ENCODE measurements at regions not wholly inside any gene's neighbourhood (a gene's known extent, or its start where the extent isn't known, plus 50 kb on each side); places are given as distances from the start of the nearest gene placed in this dataset.

DNA sequence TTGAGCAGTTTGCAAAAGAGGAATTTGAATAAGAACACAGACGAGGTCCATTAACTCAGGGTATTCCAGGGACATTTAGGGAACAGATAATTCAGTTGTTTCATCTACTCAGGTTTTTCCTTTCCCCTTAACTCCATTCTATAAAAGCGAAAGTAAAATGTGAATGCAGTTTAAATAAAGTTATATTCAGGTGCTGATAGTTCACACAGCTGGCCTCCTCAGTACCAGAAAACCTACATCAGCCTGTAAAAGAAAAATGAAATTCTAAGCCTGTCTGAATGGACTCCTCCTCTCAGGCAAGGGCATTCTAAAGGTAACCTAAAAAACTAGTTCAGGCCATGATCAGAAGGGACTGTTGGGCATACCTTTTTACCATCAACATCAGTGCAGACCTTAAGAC lies 873.8 kb downstream of the SUCLG1 start:
- TF ChIP-seq, protein P1, sequence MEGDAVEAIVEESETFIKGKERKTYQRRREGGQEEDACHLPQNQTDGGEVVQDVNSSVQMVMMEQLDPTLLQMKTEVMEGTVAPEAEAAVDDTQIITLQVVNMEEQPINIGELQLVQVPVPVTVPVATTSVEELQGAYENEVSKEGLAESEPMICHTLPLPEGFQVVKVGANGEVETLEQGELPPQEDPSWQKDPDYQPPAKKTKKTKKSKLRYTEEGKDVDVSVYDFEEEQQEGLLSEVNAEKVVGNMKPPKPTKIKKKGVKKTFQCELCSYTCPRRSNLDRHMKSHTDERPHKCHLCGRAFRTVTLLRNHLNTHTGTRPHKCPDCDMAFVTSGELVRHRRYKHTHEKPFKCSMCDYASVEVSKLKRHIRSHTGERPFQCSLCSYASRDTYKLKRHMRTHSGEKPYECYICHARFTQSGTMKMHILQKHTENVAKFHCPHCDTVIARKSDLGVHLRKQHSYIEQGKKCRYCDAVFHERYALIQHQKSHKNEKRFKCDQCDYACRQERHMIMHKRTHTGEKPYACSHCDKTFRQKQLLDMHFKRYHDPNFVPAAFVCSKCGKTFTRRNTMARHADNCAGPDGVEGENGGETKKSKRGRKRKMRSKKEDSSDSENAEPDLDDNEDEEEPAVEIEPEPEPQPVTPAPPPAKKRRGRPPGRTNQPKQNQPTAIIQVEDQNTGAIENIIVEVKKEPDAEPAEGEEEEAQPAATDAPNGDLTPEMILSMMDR (IDR thresholded peaks at IDR 0.05): no peak
- no peak for TF ChIP-seq POLR2A (IDR thresholded peaks at IDR 0.05)
- TF ChIP-seq POLR2AphosphoS5 (IDR thresholded peaks at IDR 0.05): no peak

Measured in breast epithelium (tissue), 3 donors.